WTC11 (cell line): ENCODE measurements at regions not wholly inside any gene's neighbourhood (a gene's known extent, or its start where the extent isn't known, plus 50 kb on each side); places are given as distances from the start of the nearest gene placed in this dataset.

ENCODE experiments used
- ATAC-seq: fragments of 200-7000 bp; cut with Tn5 transposase; 2 replicates; pipeline ENCODE4 v1.10.0; 2021; ENCODE audit warnings: mild to moderate bottlenecking, moderate library complexity
- CTCF ChIA-PET: fragments of 300-600 bp; sonication (Branson Sonifier 250); formaldehyde crosslinking; loops from one replicate; lab custom pipeline; 2021; ENCODE audit warnings: antibody characterized with exemption; lab: Charles Lee
- POLR2A ChIA-PET: fragments of 350-600 bp; sonication (Branson Sonifier 250); formaldehyde crosslinking; loops from one replicate; lab custom pipeline; 2021; ENCODE audit warnings: antibody characterized with exemption; lab: Charles Lee
- DNase-seq: peaks from one replicate; pipeline ENCODE4 v3.0.0; 2021; ENCODE audit warnings: low spot score
- H3K27ac Mint-ChIP-seq: 2 replicates; pipeline ENCODE4 v1.8.0; 2021; ENCODE audit warnings: mixed read lengths
- H3K27me3 Mint-ChIP-seq: 2 replicates; pipeline ENCODE4 v1.8.0; 2021; ENCODE audit warnings: low read depth, mild to moderate bottlenecking, moderate library complexity, mixed read lengths
- H3K36me3 Mint-ChIP-seq: 2 replicates; pipeline ENCODE4 v1.8.0; 2021; ENCODE audit warnings: mixed read lengths
- H3K4me1 Mint-ChIP-seq: 2 replicates; pipeline ENCODE4 v1.8.0; 2022; ENCODE audit warnings: mixed read lengths
- H3K4me3 Mint-ChIP-seq: 2 replicates; pipeline ENCODE4 v1.8.0; 2021; ENCODE audit warnings: mild to moderate bottlenecking, moderate library complexity, mixed read lengths
- H3K9me3 Mint-ChIP-seq: 2 replicates; pipeline ENCODE4 v1.8.0; 2021; ENCODE audit warnings: mixed read lengths
- CREM ChIP-seq: sonication (generic); formaldehyde crosslinking; IDR thresholded peaks from 2 replicates; pipeline ENCODE4 v1.8.1; 2022; ENCODE audit warnings: mild to moderate bottlenecking, missing genetic modification reagents, moderate library complexity
- EMX1 ChIP-seq: fragments of 250-450 bp; sonication (Bioruptor Pico); IDR thresholded peaks from 2 replicates; pipeline ENCODE4 v1.8.0; 2021; ENCODE audit warnings: mild to moderate bottlenecking
- FOXJ3 ChIP-seq: sonication (generic); formaldehyde crosslinking; IDR thresholded peaks from 2 replicates; pipeline ENCODE4 v1.9.0; 2021; ENCODE audit warnings: missing genetic modification reagents, mild to moderate bottlenecking, borderline replicate concordance
- FOXP1 ChIP-seq: sonication (generic); formaldehyde crosslinking; IDR thresholded peaks from 2 replicates; pipeline ENCODE4 v1.8.0; 2022; ENCODE audit warnings: missing genetic modification reagents, mild to moderate bottlenecking, moderate library complexity, borderline replicate concordance
- GRHL2 ChIP-seq: fragments of 250-450 bp; sonication (Bioruptor Pico); IDR thresholded peaks from 2 replicates; pipeline ENCODE4 v1.8.0; 2022; ENCODE audit warnings: mild to moderate bottlenecking, moderate library complexity; ENCODE audit not compliant: insufficient replicate concordance, severe bottlenecking
- MXD4 ChIP-seq: fragments of 250-450 bp; sonication (Bioruptor Pico); IDR thresholded peaks from 2 replicates; pipeline ENCODE4 v1.8.0; 2021; ENCODE audit warnings: mild to moderate bottlenecking, moderate library complexity, borderline replicate concordance
- NR1H2 ChIP-seq: sonication (generic); formaldehyde crosslinking; IDR thresholded peaks from 2 replicates; pipeline ENCODE4 v1.9.0; 2021; ENCODE audit warnings: mild to moderate bottlenecking, moderate library complexity, missing genetic modification reagents
- OVOL2 ChIP-seq: fragments of 250-450 bp; sonication (Bioruptor Pico); IDR thresholded peaks from 2 replicates; pipeline ENCODE4 v1.9.0; 2021; ENCODE audit warnings: mild to moderate bottlenecking, borderline replicate concordance
- PRRX2 ChIP-seq: fragments of 250-450 bp; sonication (Bioruptor Pico); IDR thresholded peaks from 2 replicates; pipeline ENCODE4 v1.8.0; 2021; ENCODE audit warnings: mild to moderate bottlenecking
- ZBTB21 ChIP-seq: sonication (generic); formaldehyde crosslinking; IDR thresholded peaks from 2 replicates; pipeline ENCODE4 v1.8.1; 2023; ENCODE audit warnings: mild to moderate bottlenecking, missing genetic modification reagents, borderline replicate concordance
- ZNF232 ChIP-seq: sonication (generic); formaldehyde crosslinking; IDR thresholded peaks from 2 replicates; pipeline ENCODE4 v1.8.0; 2022; ENCODE audit warnings: mild to moderate bottlenecking, missing genetic modification reagents
- ZNF416 ChIP-seq: fragments of 250-450 bp; sonication (Bioruptor Pico); IDR thresholded peaks from 2 replicates; pipeline ENCODE4 v1.9.0; 2021; ENCODE audit warnings: mild to moderate bottlenecking, inconsistent platforms
- ZNF423 ChIP-seq: fragments of 250-450 bp; sonication (Bioruptor Pico); IDR thresholded peaks from 2 replicates; pipeline ENCODE4 v2.1.2; 2022; ENCODE audit warnings: mild to moderate bottlenecking, moderate library complexity
- ZNF671 ChIP-seq: fragments of 250-450 bp; sonication (Bioruptor Pico); IDR thresholded peaks from 2 replicates; pipeline ENCODE4 v1.8.0; 2021; ENCODE audit warnings: mild to moderate bottlenecking
- TF ChIP-seq, protein P1 (sequence below): sonication (generic); formaldehyde crosslinking; IDR thresholded peaks from 2 replicates; pipeline ENCODE4 v1.8.1; 2023; ENCODE audit warnings: mild to moderate bottlenecking, missing genetic modification reagents
- TF ChIP-seq, protein P2 (sequence below): sonication (generic); formaldehyde crosslinking; IDR thresholded peaks from 2 replicates; pipeline ENCODE4 v1.8.1; 2022; ENCODE audit warnings: low read depth, missing genetic modification reagents, borderline replicate concordance
- TF ChIP-seq, protein P3 (sequence below): sonication (generic); formaldehyde crosslinking; IDR thresholded peaks from 2 replicates; pipeline ENCODE4 v1.8.1; 2023; ENCODE audit warnings: mild to moderate bottlenecking, missing genetic modification reagents, moderate library complexity
- TF ChIP-seq, protein P4 (sequence below): fragments of 250-450 bp; sonication (Bioruptor Pico); IDR thresholded peaks from 2 replicates; pipeline ENCODE4 v1.9.0; 2021; ENCODE audit warnings: moderate library complexity, mild to moderate bottlenecking, inconsistent platforms, borderline replicate concordance
- TF ChIP-seq, protein P5 (sequence below): sonication (generic); formaldehyde crosslinking; IDR thresholded peaks from 2 replicates; pipeline ENCODE4 v1.8.1; 2023; ENCODE audit warnings: mild to moderate bottlenecking, missing genetic modification reagents, borderline replicate concordance
- TF ChIP-seq, protein P6 (sequence below): sonication (generic); formaldehyde crosslinking; IDR thresholded peaks from 2 replicates; pipeline ENCODE4 v1.8.0; 2023; ENCODE audit warnings: missing genetic modification reagents

DNA sequence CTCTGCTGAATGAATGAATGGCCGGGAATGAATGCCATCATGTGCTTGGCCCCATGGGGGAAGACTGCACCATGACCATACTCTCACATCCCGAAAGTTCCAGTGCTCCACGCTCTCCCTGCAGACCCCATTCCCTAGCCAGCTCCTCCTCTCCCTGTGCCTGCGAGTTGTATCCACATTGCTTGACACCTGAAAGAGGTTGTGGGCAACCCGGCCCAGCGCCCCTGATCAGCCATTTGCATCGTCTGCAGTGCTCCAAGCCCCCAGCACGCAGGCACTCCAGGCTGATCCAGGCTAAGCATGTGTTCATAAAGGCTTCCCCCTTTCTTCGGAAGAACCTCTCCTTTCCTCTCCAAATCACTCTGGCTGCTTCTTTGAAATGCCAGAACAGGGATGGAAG is 354.4 kb upstream of the MKI67 start:
- Mint-ChIP-seq H3K27ac (no peak overlapping the region), H3K27me3 (no peaks in the 10 kb centered on the region), H3K36me3 (no peaks in the 10 kb centered on the region), H3K4me3 (no peak overlapping the region), H3K4me1 (peaks cover 28% of the 10 kb centered on the region), H3K9me3 (peaks cover 8% of the 10 kb centered on the region; the same call in 1 of the 2 replicates)
- ATAC-seq (no peak), DNase-seq (no peak)
- CTCF ChIA-PET: interaction anchor here (0.6 to 1.1 kb wide), 2 partner anchors 14 to 213 kb away, joined by 3 read pairs; no protein-coding TSS in a partner anchor
- TF ChIP-seq, protein P1, sequence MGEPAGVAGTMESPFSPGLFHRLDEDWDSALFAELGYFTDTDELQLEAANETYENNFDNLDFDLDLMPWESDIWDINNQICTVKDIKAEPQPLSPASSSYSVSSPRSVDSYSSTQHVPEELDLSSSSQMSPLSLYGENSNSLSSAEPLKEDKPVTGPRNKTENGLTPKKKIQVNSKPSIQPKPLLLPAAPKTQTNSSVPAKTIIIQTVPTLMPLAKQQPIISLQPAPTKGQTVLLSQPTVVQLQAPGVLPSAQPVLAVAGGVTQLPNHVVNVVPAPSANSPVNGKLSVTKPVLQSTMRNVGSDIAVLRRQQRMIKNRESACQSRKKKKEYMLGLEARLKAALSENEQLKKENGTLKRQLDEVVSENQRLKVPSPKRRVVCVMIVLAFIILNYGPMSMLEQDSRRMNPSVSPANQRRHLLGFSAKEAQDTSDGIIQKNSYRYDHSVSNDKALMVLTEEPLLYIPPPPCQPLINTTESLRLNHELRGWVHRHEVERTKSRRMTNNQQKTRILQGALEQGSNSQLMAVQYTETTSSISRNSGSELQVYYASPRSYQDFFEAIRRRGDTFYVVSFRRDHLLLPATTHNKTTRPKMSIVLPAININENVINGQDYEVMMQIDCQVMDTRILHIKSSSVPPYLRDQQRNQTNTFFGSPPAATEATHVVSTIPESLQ (CRISPR knock-in tag): no peak
- TF ChIP-seq ZNF416 (CRISPR knock-in tag) (no peak), NR1H2 (CRISPR knock-in tag) (no peak)
- TF ChIP-seq, protein P2, sequence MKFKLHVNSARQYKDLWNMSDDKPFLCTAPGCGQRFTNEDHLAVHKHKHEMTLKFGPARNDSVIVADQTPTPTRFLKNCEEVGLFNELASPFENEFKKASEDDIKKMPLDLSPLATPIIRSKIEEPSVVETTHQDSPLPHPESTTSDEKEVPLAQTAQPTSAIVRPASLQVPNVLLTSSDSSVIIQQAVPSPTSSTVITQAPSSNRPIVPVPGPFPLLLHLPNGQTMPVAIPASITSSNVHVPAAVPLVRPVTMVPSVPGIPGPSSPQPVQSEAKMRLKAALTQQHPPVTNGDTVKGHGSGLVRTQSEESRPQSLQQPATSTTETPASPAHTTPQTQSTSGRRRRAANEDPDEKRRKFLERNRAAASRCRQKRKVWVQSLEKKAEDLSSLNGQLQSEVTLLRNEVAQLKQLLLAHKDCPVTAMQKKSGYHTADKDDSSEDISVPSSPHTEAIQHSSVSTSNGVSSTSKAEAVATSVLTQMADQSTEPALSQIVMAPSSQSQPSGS (CRISPR knock-in tag): no peak
- POLR2A ChIA-PET: no interaction called here

DNA sequence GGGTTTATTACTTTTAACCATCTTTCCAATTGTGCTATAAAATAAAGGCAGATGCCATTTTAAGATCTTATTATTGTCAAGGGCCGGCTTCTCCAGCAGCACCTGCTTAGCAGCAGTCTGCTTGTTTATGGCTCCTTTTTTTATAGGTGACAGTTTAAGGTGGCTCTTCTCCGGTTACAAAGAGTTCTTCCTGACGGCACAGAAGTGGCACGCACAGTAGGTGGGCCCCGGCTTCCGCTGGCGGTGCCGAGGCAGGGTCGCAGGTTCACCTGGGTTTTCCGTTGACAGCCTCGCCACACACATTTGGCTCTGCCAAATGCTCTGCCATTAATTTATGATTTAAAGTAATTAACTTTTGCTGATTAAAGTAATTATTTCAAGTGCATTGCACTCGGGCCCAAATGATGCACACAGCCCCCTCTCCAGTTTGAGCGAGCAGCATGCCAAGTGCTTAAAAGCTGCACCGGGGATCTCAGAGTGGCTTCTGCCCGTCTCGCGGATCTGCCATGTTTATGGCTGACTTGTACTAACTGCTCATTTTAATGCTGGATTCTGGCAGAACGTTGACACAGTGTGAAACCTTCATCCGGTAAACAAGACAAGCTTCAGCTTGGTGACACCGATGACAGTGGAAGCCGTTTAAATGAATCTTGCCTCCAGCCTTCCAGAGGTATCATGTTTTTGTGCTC is 355.1 kb upstream of the MKI67 start:
- Mint-ChIP-seq H3K27ac (no peak overlapping the region), H3K9me3 (peaks cover 8% of the 10 kb centered on the region; the same call in 1 of the 2 replicates), H3K4me3 (no peak overlapping the region), H3K36me3 (no peaks in the 10 kb centered on the region)
- no peak for DNase-seq
- CTCF ChIA-PET: interaction anchor here (0.7 kb wide), 1 partner anchor 179 kb away, joined by 3 read pairs; no protein-coding TSS in a partner anchor
- POLR2A ChIA-PET: no interaction called here
- TF ChIP-seq EMX1 (no peak), ZBTB21 (CRISPR knock-in tag) (no peak), ZNF232 (CRISPR knock-in tag) (no peak), MXD4 (CRISPR knock-in tag) (no peak), FOXJ3 (CRISPR knock-in tag) (no peak), OVOL2 (CRISPR knock-in tag) (no peak), FOXP1 (CRISPR knock-in tag) (no peak), CREM (CRISPR knock-in tag) (no peak), PRRX2 (CRISPR knock-in tag) (no peak), GRHL2 (CRISPR knock-in tag) (no peak), ZNF671 (CRISPR knock-in tag) (no peak), ZNF423 (CRISPR knock-in tag) (no peak)
- TF ChIP-seq, protein P3, sequence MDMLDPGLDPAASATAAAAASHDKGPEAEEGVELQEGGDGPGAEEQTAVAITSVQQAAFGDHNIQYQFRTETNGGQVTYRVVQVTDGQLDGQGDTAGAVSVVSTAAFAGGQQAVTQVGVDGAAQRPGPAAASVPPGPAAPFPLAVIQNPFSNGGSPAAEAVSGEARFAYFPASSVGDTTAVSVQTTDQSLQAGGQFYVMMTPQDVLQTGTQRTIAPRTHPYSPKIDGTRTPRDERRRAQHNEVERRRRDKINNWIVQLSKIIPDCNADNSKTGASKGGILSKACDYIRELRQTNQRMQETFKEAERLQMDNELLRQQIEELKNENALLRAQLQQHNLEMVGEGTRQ (CRISPR knock-in tag): no peak
- TF ChIP-seq, protein P4, sequence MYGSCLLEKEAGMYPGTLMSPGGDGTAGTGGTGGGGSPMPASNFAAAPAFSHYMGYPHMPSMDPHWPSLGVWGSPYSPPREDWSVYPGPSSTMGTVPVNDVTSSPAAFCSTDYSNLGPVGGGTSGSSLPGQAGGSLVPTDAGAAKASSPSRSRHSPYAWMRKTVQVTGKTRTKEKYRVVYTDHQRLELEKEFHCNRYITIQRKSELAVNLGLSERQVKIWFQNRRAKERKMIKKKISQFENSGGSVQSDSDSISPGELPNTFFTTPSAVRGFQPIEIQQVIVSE (CRISPR knock-in tag): no peak
- TF ChIP-seq, protein P5, sequence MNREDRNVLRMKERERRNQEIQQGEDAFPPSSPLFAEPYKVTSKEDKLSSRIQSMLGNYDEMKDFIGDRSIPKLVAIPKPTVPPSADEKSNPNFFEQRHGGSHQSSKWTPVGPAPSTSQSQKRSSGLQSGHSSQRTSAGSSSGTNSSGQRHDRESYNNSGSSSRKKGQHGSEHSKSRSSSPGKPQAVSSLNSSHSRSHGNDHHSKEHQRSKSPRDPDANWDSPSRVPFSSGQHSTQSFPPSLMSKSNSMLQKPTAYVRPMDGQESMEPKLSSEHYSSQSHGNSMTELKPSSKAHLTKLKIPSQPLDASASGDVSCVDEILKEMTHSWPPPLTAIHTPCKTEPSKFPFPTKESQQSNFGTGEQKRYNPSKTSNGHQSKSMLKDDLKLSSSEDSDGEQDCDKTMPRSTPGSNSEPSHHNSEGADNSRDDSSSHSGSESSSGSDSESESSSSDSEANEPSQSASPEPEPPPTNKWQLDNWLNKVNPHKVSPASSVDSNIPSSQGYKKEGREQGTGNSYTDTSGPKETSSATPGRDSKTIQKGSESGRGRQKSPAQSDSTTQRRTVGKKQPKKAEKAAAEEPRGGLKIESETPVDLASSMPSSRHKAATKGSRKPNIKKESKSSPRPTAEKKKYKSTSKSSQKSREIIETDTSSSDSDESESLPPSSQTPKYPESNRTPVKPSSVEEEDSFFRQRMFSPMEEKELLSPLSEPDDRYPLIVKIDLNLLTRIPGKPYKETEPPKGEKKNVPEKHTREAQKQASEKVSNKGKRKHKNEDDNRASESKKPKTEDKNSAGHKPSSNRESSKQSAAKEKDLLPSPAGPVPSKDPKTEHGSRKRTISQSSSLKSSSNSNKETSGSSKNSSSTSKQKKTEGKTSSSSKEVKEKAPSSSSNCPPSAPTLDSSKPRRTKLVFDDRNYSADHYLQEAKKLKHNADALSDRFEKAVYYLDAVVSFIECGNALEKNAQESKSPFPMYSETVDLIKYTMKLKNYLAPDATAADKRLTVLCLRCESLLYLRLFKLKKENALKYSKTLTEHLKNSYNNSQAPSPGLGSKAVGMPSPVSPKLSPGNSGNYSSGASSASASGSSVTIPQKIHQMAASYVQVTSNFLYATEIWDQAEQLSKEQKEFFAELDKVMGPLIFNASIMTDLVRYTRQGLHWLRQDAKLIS (CRISPR knock-in tag): no peak
- TF ChIP-seq, protein P6, sequence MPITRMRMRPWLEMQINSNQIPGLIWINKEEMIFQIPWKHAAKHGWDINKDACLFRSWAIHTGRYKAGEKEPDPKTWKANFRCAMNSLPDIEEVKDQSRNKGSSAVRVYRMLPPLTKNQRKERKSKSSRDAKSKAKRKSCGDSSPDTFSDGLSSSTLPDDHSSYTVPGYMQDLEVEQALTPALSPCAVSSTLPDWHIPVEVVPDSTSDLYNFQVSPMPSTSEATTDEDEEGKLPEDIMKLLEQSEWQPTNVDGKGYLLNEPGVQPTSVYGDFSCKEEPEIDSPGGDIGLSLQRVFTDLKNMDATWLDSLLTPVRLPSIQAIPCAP (CRISPR knock-in tag): no peak
- TF ChIP-seq, all 79 proteins: peak for 0
- no peak for ATAC-seq
- H3K4me1 Mint-ChIP-seq: peaks cover 29% of the 10 kb centered on the region
- no peaks in the 10 kb centered on the region for H3K27me3 Mint-ChIP-seq
